K562 (cell line): ENCODE measurements at regions not wholly inside any gene's neighbourhood (a gene's known extent, or its start where the extent isn't known, plus 50 kb on each side); places are given as distances from the start of the nearest gene placed in this dataset.

ENCODE experiments used
- ATAC-seq: fragments of 200-7000 bp; cut with Tn5 transposase; 3 replicates; pipeline ENCODE4 v1.9.1; 2020; ENCODE audit warnings: moderate library complexity
- BruUV-seq: library from RNA; stranded (reverse); fragments of 400-500 nt; replicated peaks from 2 replicates; lab custom pipeline; 2021; lab: Mats Ljungman, UMichigan
- CTCF ChIA-PET: fragments of 300-600 bp; formaldehyde crosslinking; extraction: SDS; loops from one replicate; lab custom pipeline; 2021; ENCODE audit warnings: low intra/inter-chr PET ratio; lab: Yijun Ruan, JAX
- POLR2A ChIA-PET: fragments of 300-600, 350-650 bp; sonication (Branson Sonifier 250); formaldehyde crosslinking; extraction: SDS; loops from one replicate; lab custom pipeline; 2021; ENCODE audit warnings: antibody characterized with exemption, inconsistent platforms; lab: Yijun Ruan, JAX
- DNase-seq, 4 experiments: peaks; one replicate each; pipeline versions ENCODE4 v3.0.0 to v3.0.0-alpha.2; 2011 to 2018; ENCODE audit warnings: low spot score in 3 of 4, mixed read lengths in 3 of 4; ENCODE audit errors: extremely low read depth in 1 of 4
- FAIRE-seq: peaks from 2 replicates; lab custom pipeline; 2011; peaks lifted over from hg19 to GRCh38; lab: Jason Lieb, UNC
- H2AFZ ChIP-seq: 2 replicates; pipeline ENCODE4 v1.6.0; 2011; ENCODE audit warnings: low read depth, low read length, control low read depth, inconsistent platforms
- H3K27ac ChIP-seq: fragments of 200-600 bp; 3 replicates; pipeline ENCODE4 v1.8.0; 2011; ENCODE audit warnings: low read depth, mild to moderate bottlenecking, control low read depth, inconsistent platforms, low read length, moderate library complexity, mixed read lengths; ENCODE audit errors: extremely low read depth
- H3K27me3 ChIP-seq, 2 experiments: fragments of 300-600 bp in 1 of 2; 2 replicates in 1 of 2; 3 replicates in 1 of 2; pipeline versions ENCODE4 v1.6.0 to v1.8.0; 2011; ENCODE audit warnings: inconsistent platforms in 2 of 2, low read length in 2 of 2, mild to moderate bottlenecking in 1 of 2, mixed read lengths in 1 of 2, moderate library complexity in 1 of 2; ENCODE audit not compliant: control insufficient read depth in 2 of 2, insufficient read depth in 2 of 2
- H3K36me3 ChIP-seq: fragments of 300-600 bp; 3 replicates; pipeline ENCODE4 v1.8.0; 2011; ENCODE audit warnings: mild to moderate bottlenecking, low read length, inconsistent platforms; ENCODE audit not compliant: control insufficient read depth, insufficient read depth
- H3K4me1 ChIP-seq, 2 experiments: fragments of 200-600 bp in 1 of 2; replicated peaks in 1 of 2; 2 replicates in 1 of 2; 3 replicates in 1 of 2; pipeline versions ENCODE4 v1.5.1 to v1.8.0; 2011; ENCODE audit warnings: inconsistent platforms in 2 of 2, low read length in 2 of 2, mild to moderate bottlenecking in 1 of 2, mixed read lengths in 1 of 2, moderate library complexity in 1 of 2; ENCODE audit not compliant: control insufficient read depth in 2 of 2, insufficient read depth in 2 of 2
- H3K4me2 ChIP-seq: 2 replicates; pipeline ENCODE4 v1.6.1; 2011; ENCODE audit warnings: low read length, control low read depth, inconsistent platforms, mixed read lengths; ENCODE audit not compliant: insufficient read depth
- H3K4me3 ChIP-seq: fragments of 200-600 bp; sonication (generic), shearing (Covaris generic); 2 replicates; pipeline ENCODE4 v1.5.1; 2016; ENCODE audit warnings: control low read depth, inconsistent platforms
- H3K79me2 ChIP-seq: fragments of 200-600 bp; 3 replicates; pipeline ENCODE4 v1.8.0; 2011; ENCODE audit warnings: low read length, inconsistent platforms; ENCODE audit not compliant: control insufficient read depth, insufficient read depth
- H3K9ac ChIP-seq, 2 experiments: 2 replicates each; pipeline versions ENCODE4 v1.6.0 to v1.6.1; 2011; ENCODE audit warnings: low read depth in 2 of 2, low read length in 2 of 2, control low read depth in 1 of 2, inconsistent platforms in 1 of 2, mild to moderate bottlenecking in 1 of 2, mixed read lengths in 1 of 2; ENCODE audit not compliant: insufficient read depth in 1 of 2
- H3K9me1 ChIP-seq: one replicate; pipeline ENCODE4 v1.6.0; 2011; ENCODE audit warnings: inconsistent platforms, mild to moderate bottlenecking, low read length, moderate library complexity; ENCODE audit not compliant: control insufficient read depth, insufficient read depth
- H3K9me3 ChIP-seq: replicated peaks from 2 replicates; pipeline ENCODE4 v1.5.1; 2011; ENCODE audit warnings: low read depth, low read length, inconsistent platforms; ENCODE audit not compliant: control insufficient read depth, insufficient read depth
- H4K20me1 ChIP-seq: replicated peaks from 2 replicates; pipeline ENCODE4 v1.6.1; 2011; ENCODE audit warnings: low read length, inconsistent platforms, mixed read lengths; ENCODE audit not compliant: control insufficient read depth, insufficient read depth
- CC2D1A ChIP-seq: fragments of 450-650 bp; IDR thresholded peaks from 2 replicates; pipeline ENCODE4 v1.6.1; 2017; ENCODE audit warnings: mild to moderate bottlenecking
- GATAD2A ChIP-seq: fragments of 450-650 bp; IDR thresholded peaks from 2 replicates; pipeline ENCODE4 v1.6.1; 2017
- KDM2B ChIP-seq: fragments of 250-450 bp; sonication (Bioruptor Pico); IDR thresholded peaks from 2 replicates; pipeline ENCODE4 v1.8.0; 2021; ENCODE audit warnings: mild to moderate bottlenecking, moderate library complexity
- LARP7 ChIP-seq: fragments of 450-650 bp; IDR thresholded peaks from 2 replicates; pipeline ENCODE4 v1.6.1; 2016
- MCM2 ChIP-seq: fragments of 450-650 bp; IDR thresholded peaks from 2 replicates; pipeline ENCODE4 v1.6.1; 2017; ENCODE audit warnings: low read depth, mild to moderate bottlenecking
- MCM5 ChIP-seq: fragments of 450-650 bp; IDR thresholded peaks from 2 replicates; pipeline ENCODE4 v1.6.1; 2016; ENCODE audit warnings: low read depth
- MTF1 ChIP-seq: fragments of 250-450 bp; sonication (Bioruptor Pico); IDR thresholded peaks from 2 replicates; pipeline ENCODE4 v1.9.0; 2021; ENCODE audit warnings: moderate library complexity, mild to moderate bottlenecking, inconsistent platforms, borderline replicate concordance
- NR2C1 ChIP-seq, 2 experiments: fragments of 450-650 bp; IDR thresholded peaks; 2 replicates each; pipeline ENCODE4 v1.6.1; 2017; ENCODE audit warnings: mild to moderate bottlenecking in 2 of 2, antibody characterized with exemption in 1 of 2, inconsistent platforms in 1 of 2, missing compliant biosample characterization in 1 of 2, missing genetic modification characterization in 1 of 2
- OTX1 ChIP-seq: fragments of 450-650 bp; formaldehyde crosslinking; IDR thresholded peaks from 2 replicates; pipeline ENCODE4 v1.4.0; 2022; ENCODE audit warnings: mild to moderate bottlenecking
- POLR2AphosphoS5 ChIP-seq: IDR thresholded peaks from 2 replicates; pipeline ENCODE4 v1.6.1; 2011; ENCODE audit warnings: mild to moderate bottlenecking, low read depth, low read length, moderate library complexity; ENCODE audit not compliant: control insufficient read depth, insufficient read depth
- SETDB1 ChIP-seq: IDR thresholded peaks from one replicate; pipeline ENCODE4 v1.6.1; 2012; ENCODE audit warnings: low read length, control low read depth, inconsistent platforms
- TCFL5 ChIP-seq: fragments of 250-450 bp; sonication (Bioruptor Pico); conservative IDR thresholded peaks from 2 replicates; pipeline ENCODE4 v1.6.1; 2021; ENCODE audit warnings: mild to moderate bottlenecking, moderate library complexity, matching md5 sums
- YY1 ChIP-seq, 3 experiments: IDR thresholded peaks; 2 replicates each; pipeline ENCODE4 v1.6.1; 2011; ENCODE audit warnings: low read length in 2 of 3, mild to moderate bottlenecking in 2 of 3, moderate library complexity in 2 of 3, borderline replicate concordance in 1 of 3, control low read depth in 1 of 3, low read depth in 1 of 3; ENCODE audit not compliant: insufficient read depth in 3 of 3, insufficient replicate concordance in 2 of 3, control insufficient read depth in 1 of 3, insufficient read length in 1 of 3; ENCODE audit errors: extremely low read depth in 1 of 3
- ZNF561 ChIP-seq: fragments of 450-650 bp; formaldehyde crosslinking; conservative IDR thresholded peaks from 2 replicates; pipeline ENCODE4 v1.4.0; 2020; ENCODE audit warnings: mild to moderate bottlenecking, moderate library complexity
- ZNF717 ChIP-seq: fragments of 250-450 bp; sonication (Bioruptor Pico); IDR thresholded peaks from 2 replicates; pipeline ENCODE4 v1.5.0; 2021
- WGBS: fragments of 100-300 bp; shearing (Covaris generic); methylation state at CpG from one replicate; pipeline ENCODE4 v1.1.6; 2016; ENCODE audit warnings: low coverage, mixed read lengths; ENCODE audit not compliant: insufficient coverage; ENCODE audit errors: missing lambda C conversion rate; 5-methylcytosine and 5-hydroxymethylcytosine counted together
- in situ Hi-C: fragments of 300-500 bp; cut with MboI; formaldehyde crosslinking; loops from 4 replicates; pipeline ENCODE4 v1.15.0; 2018; ENCODE audit warnings: inconsistent platforms, mixed read lengths
- intact Hi-C: fragments of 100-400 bp; cut with micrococcal nuclease; formaldehyde crosslinking; loops from 2 replicates; pipeline ENCODE4 v1.14.2; 2022
- TF ChIP-seq, protein P1 (sequence below): fragments of 450-650 bp; IDR thresholded peaks from 2 replicates; pipeline ENCODE4 v1.6.1; 2016; ENCODE audit warnings: borderline replicate concordance
- TF ChIP-seq, protein P2 (sequence below): conservative IDR thresholded peaks from 2 replicates; pipeline ENCODE4 v1.6.1; 2011; ENCODE audit warnings: low read depth, mild to moderate bottlenecking, low read length; ENCODE audit not compliant: control insufficient read depth

DNA sequence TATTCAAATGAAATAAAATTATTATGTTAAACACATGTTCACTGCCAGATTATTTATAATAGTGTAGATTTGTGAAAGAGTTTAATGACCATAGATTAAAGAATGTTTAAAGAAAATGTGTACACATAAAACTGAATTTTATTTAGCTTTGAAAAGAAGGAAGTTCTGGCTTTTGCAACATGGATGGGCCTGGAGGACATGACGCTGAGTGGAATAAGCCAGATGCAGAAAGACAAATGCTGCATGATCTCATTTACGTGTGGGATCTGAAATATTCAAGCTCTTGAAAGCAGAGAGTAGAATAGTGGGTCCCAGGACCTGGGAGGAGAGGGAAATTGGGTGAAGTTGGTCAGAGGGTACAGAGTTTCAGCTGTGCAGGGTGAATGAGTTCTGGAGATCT is 1261.2 kb downstream of the TMEM121 start:
- in situ Hi-C loops, result no loop called here
- no peaks in the 10 kb centered on the region for H3K4me1 ChIP-seq
- no peak for TF ChIP-seq CC2D1A
- no peak for TF ChIP-seq LARP7
- TF ChIP-seq MCM2, result no peak
- TF ChIP-seq TCFL5 (CRISPR knock-in tag), result no peak
- no peak for TF ChIP-seq POLR2AphosphoS5
- TF ChIP-seq ZNF561 (CRISPR knock-in tag), result no peak
- TF ChIP-seq OTX1 (CRISPR knock-in tag), result no peak
- TF ChIP-seq YY1 (IDR thresholded peaks at IDR 0.05; ENCODE audit: borderline replicate concordance in 1 of 3, control insufficient read depth in 1 of 3, extremely low read depth in 1 of 3, insufficient read depth in 3 of 3, insufficient read length in 1 of 3, insufficient replicate concordance in 2 of 3, low read depth in 1 of 3, low read length in 2 of 3), result no peak
- no peak for TF ChIP-seq MTF1 (CRISPR knock-in tag)
- TF ChIP-seq, protein P1, sequence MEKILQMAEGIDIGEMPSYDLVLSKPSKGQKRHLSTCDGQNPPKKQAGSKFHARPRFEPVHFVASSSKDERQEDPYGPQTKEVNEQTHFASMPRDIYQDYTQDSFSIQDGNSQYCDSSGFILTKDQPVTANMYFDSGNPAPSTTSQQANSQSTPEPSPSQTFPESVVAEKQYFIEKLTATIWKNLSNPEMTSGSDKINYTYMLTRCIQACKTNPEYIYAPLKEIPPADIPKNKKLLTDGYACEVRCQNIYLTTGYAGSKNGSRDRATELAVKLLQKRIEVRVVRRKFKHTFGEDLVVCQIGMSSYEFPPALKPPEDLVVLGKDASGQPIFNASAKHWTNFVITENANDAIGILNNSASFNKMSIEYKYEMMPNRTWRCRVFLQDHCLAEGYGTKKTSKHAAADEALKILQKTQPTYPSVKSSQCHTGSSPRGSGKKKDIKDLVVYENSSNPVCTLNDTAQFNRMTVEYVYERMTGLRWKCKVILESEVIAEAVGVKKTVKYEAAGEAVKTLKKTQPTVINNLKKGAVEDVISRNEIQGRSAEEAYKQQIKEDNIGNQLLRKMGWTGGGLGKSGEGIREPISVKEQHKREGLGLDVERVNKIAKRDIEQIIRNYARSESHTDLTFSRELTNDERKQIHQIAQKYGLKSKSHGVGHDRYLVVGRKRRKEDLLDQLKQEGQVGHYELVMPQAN, result no peak
- TF ChIP-seq, protein P2, sequence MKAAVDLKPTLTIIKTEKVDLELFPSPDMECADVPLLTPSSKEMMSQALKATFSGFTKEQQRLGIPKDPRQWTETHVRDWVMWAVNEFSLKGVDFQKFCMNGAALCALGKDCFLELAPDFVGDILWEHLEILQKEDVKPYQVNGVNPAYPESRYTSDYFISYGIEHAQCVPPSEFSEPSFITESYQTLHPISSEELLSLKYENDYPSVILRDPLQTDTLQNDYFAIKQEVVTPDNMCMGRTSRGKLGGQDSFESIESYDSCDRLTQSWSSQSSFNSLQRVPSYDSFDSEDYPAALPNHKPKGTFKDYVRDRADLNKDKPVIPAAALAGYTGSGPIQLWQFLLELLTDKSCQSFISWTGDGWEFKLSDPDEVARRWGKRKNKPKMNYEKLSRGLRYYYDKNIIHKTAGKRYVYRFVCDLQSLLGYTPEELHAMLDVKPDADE, result no peak
- no peak for TF ChIP-seq MCM5
- no peak for TF ChIP-seq ZNF717 (CRISPR knock-in tag)
- no peak for TF ChIP-seq KDM2B (CRISPR knock-in tag)
- no peak for TF ChIP-seq NR2C1 (IDR thresholded peaks at IDR 0.05)
- no peak for TF ChIP-seq NR2C1 (tag; IDR thresholded peaks at IDR 0.05)
- TF ChIP-seq SETDB1, result no peak
- TF ChIP-seq GATAD2A, result no peak
- TF ChIP-seq, all 486 proteins: peak for 0
- Histone ChIP-seq H3K36me3 (no peaks in the 10 kb centered on the region), H3K9ac (no peak overlapping the region), H2AFZ (no peak overlapping the region), H3K27me3 (no peaks in the 10 kb centered on the region), H3K79me2 (no peaks in the 10 kb centered on the region), H3K4me3 (no peak overlapping the region), H3K9me1 (no peaks in the 10 kb centered on the region), H4K20me1 (no peaks in the 10 kb centered on the region), H3K4me2 (no peak overlapping the region), H3K27ac (no peak overlapping the region), H3K9me3 (no peaks in the 10 kb centered on the region)
- no peak for FAIRE-seq
- no TSS peak for BruUV-seq
- intact Hi-C loops, result no loop called here
- DNase-seq, result no peak
- 4% methylated on average over 2 of the region's 2 CpGs for WGBS
- ATAC-seq, result no peak
- ChIA-PET CTCF (no interaction called here), POLR2A (no interaction called here)
